Chondrocyte (in vitro differentiated cells): ENCODE measurements at regions not wholly inside any gene's neighbourhood (a gene's known extent, or its start where the extent isn't known, plus 50 kb on each side); places are given as distances from the start of the nearest gene placed in this dataset.

Source experiments
- DNase-seq: peaks from one replicate; pipeline ENCODE4 v3.0.0; 2021; ENCODE audit warnings: mixed read lengths, low spot score
- H3K27ac Mint-ChIP-seq: one replicate; pipeline ENCODE4 v1.8.0; 2021; ENCODE audit warnings: mild to moderate bottlenecking, moderate library complexity, mixed read lengths; ENCODE audit not compliant: unreplicated experiment
- H3K27me3 Mint-ChIP-seq: 2 replicates; pipeline ENCODE4 v1.8.0; 2021; ENCODE audit warnings: low read depth, mixed read lengths
- H3K36me3 Mint-ChIP-seq: 2 replicates; pipeline ENCODE4 v1.8.0; 2021; ENCODE audit warnings: low read depth, mixed read lengths
- H3K4me1 Mint-ChIP-seq: 2 replicates; pipeline ENCODE4 v1.8.0; 2021; ENCODE audit warnings: low read depth, mild to moderate bottlenecking, mixed read lengths
- H3K4me3 Mint-ChIP-seq: one replicate; pipeline ENCODE4 v1.8.0; 2021; ENCODE audit warnings: mild to moderate bottlenecking, moderate library complexity, mixed read lengths; ENCODE audit not compliant: unreplicated experiment
- H3K9me3 Mint-ChIP-seq: 2 replicates; pipeline ENCODE4 v1.8.0; 2021; ENCODE audit warnings: low read depth, mixed read lengths
- CTCF ChIP-seq: fragments of 200-600 bp; sonication (generic); IDR thresholded peaks from 2 replicates; pipeline ENCODE4 v1.5.0; 2021; ENCODE audit warnings: antibody characterized with exemption, mild to moderate bottlenecking, moderate library complexity

- H3K27ac Mint-ChIP-seq = no peak overlapping the region
- H3K36me3 Mint-ChIP-seq = no peaks in the 10 kb centered on the region
- H3K9me3 Mint-ChIP-seq = no peaks in the 10 kb centered on the region
- H3K4me1 Mint-ChIP-seq = peaks cover 4% of the 10 kb centered on the region
- peaks cover 9% of the 10 kb centered on the region for H3K27me3 Mint-ChIP-seq
- no peak for TF ChIP-seq CTCF
- DNase-seq = no peak
- H3K4me3 Mint-ChIP-seq = no peak overlapping the region
These were observed 590.8 kb downstream of the OTOL1 start for GRCh38 chr3:162087361-162087760.

DNA sequence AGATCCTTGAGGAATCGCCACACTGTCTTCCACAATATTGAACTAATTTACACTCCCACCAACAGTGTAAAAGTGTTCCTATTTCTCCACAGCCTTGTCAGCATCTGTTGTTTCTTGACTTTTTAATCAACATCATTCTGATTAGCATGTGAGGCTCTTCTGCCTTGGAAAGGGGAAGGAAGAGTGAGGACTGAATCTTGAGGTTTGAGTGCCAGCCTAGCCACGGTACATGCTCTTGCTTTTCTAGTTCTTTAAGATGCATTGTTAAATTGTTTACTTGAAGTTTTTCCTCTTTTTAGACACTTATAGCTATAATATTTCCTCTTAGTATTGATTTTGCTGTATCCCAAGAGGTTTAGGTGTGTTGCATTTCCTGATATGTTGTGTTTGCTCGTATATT, 596.1 kb downstream of the OTOL1 start:
- H3K4me3 Mint-ChIP-seq = no peak overlapping the region
- no peak for DNase-seq
- no peaks in the 10 kb centered on the region for H3K4me1 Mint-ChIP-seq
- peaks cover 10% of the 10 kb centered on the region for H3K9me3 Mint-ChIP-seq
- H3K36me3 Mint-ChIP-seq = no peaks in the 10 kb centered on the region
- no peak for TF ChIP-seq CTCF
- peaks cover 7% of the 10 kb centered on the region for H3K27me3 Mint-ChIP-seq
- no peak overlapping the region for H3K27ac Mint-ChIP-seq

GRCh38 chr3:162094301-162094700, 597.7 kb downstream of the OTOL1 start:
- Mint-ChIP-seq H3K27me3 (peaks cover 6% of the 10 kb centered on the region), H3K4me1 (no peaks in the 10 kb centered on the region), H3K9me3 (peaks cover 10% of the 10 kb centered on the region), H3K36me3 (no peaks in the 10 kb centered on the region), H3K27ac (no peak overlapping the region), H3K4me3 (no peak overlapping the region)
- DNase-seq = no peak
- TF ChIP-seq CTCF = no peak

DNA sequence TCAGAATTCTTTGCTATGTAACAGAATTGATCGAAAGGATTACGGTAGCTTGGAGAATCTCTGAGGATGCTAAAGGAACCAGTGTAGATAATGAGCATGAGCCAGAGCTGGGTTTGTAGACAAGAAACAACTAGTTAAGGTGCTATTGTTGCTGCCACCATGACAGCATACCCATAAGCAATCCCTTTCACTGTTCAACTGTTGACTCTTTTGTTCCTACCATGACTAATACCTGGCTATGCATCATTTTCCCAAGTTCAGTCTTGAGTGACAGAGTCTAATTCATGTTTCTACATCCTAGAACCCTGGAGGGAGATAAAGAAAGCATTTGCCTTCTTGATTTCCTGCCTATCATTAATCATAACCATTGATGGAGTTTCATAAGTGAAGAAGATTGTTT, 600.3 kb downstream of the OTOL1 start:
- Mint-ChIP-seq H3K4me1 (no peaks in the 10 kb centered on the region), H3K27ac (no peak overlapping the region), H3K27me3 (no peaks in the 10 kb centered on the region), H3K36me3 (no peaks in the 10 kb centered on the region), H3K9me3 (peaks cover 10% of the 10 kb centered on the region), H3K4me3 (no peak overlapping the region)
- no peak for TF ChIP-seq CTCF
- DNase-seq = no peak

DNA sequence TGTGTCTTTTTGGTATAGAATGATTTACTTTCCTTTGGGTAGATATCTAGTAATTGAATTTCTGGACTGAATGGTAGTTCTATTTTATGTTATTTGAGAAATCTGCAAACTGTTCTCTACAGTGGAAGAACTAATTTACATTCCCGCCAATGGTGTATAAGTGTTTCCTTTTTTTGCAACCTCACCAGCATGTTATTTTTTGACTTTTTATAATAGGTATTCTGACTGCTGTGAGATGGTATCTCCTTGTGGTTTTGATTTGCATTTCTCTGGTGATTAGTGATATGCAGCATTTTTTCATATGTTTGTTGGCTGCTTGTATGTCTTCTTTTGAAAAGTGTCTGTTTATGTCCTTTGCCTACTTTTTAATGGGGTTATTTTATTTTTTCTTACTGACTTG, 607.2 kb downstream of the OTOL1 start:
- TF ChIP-seq CTCF = no peak
- peaks cover 4% of the 10 kb centered on the region for H3K4me1 Mint-ChIP-seq
- H3K4me3 Mint-ChIP-seq = no peak overlapping the region
- no peak overlapping the region for H3K27ac Mint-ChIP-seq
- H3K27me3 Mint-ChIP-seq = no peaks in the 10 kb centered on the region
- H3K9me3 Mint-ChIP-seq = no peaks in the 10 kb centered on the region
- no peaks in the 10 kb centered on the region for H3K36me3 Mint-ChIP-seq
- no peak for DNase-seq
